ENCODE measurements at regions not wholly inside any gene's neighbourhood (a gene's known extent, or its start where the extent isn't known, plus 50 kb on each side); places are given as distances from the start of the nearest gene placed in this dataset.

GRCh38 chr2:147525819-147526489, 318.9 kb upstream of the ACVR2A start:
- no peak overlapping the region for H3K4me3 Mint-ChIP-seq (ENCODE audit: unreplicated experiment)
- H3K9me3 Mint-ChIP-seq (ENCODE audit: unreplicated experiment), result no peaks in the 10 kb centered on the region
- Histone ChIP-seq H3K36me3 (ENCODE audit: insufficient read depth, low read length) (no peaks in the 10 kb centered on the region), H3K9ac (ENCODE audit: low read length) (no peak overlapping the region), H3K27me3 (ENCODE audit: insufficient read depth, low read length) (no peaks in the 10 kb centered on the region), H3K9me3 (ENCODE audit: insufficient read depth, low read depth, low read length) (no peaks in the 10 kb centered on the region), H3K79me2 (ENCODE audit: insufficient read depth, low read length) (no peaks in the 10 kb centered on the region), H3K4me1 (ENCODE audit: insufficient read depth, low read length) (no peaks in the 10 kb centered on the region), H3K4me2 (ENCODE audit: low read length) (no peak overlapping the region), H3K4me3 (ENCODE audit: insufficient read depth, low read depth, low read length) (no peak overlapping the region), H2AFZ (ENCODE audit: low read depth, low read length) (no peak overlapping the region), H3K27ac (ENCODE audit: low read depth, low read length) (no peak overlapping the region), H4K20me1 (ENCODE audit: insufficient read depth, low read length) (no peaks in the 10 kb centered on the region)
- TF ChIP-seq, protein P1, sequence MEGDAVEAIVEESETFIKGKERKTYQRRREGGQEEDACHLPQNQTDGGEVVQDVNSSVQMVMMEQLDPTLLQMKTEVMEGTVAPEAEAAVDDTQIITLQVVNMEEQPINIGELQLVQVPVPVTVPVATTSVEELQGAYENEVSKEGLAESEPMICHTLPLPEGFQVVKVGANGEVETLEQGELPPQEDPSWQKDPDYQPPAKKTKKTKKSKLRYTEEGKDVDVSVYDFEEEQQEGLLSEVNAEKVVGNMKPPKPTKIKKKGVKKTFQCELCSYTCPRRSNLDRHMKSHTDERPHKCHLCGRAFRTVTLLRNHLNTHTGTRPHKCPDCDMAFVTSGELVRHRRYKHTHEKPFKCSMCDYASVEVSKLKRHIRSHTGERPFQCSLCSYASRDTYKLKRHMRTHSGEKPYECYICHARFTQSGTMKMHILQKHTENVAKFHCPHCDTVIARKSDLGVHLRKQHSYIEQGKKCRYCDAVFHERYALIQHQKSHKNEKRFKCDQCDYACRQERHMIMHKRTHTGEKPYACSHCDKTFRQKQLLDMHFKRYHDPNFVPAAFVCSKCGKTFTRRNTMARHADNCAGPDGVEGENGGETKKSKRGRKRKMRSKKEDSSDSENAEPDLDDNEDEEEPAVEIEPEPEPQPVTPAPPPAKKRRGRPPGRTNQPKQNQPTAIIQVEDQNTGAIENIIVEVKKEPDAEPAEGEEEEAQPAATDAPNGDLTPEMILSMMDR (IDR thresholded peaks at IDR 0.05; ENCODE audit: insufficient read depth, low read depth, low read length), result no peak
- TF ChIP-seq EZH2 (IDR thresholded peaks at IDR 0.05; ENCODE audit: insufficient read depth, low read length), result no peak
- H3K36me3 Mint-ChIP-seq (ENCODE audit: low read depth, unreplicated experiment), result no peaks in the 10 kb centered on the region
- FAIRE-seq, result no peak
- H3K27ac Mint-ChIP-seq (ENCODE audit: unreplicated experiment), result peak overlapping the region; percentile 35
- peaks cover 10% of the 10 kb centered on the region for H3K4me1 Mint-ChIP-seq (ENCODE audit: low read depth, unreplicated experiment)
- no peak for DNase-seq (ENCODE audit: low read depth)
- H3K27me3 Mint-ChIP-seq (ENCODE audit: low read depth, unreplicated experiment), result no peaks in the 10 kb centered on the region

DNA sequence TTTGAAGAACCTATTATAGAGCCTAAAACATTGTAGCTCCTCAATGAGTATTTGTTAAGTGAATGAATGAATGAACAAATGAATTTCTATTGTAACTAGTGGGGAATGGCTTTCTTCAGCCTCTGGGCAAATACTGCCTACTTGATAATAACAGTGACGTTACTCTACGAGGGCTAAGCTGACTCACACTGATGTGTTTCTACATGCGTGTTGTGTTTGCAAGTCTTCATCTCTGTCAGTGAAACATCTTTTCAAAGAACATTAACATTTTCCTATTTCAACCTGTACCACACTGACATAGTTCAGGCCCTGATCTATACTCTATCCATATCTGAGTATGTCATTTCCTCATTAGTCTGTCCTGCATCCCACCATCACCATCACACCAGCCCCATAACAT, 319.9 kb upstream of the ACVR2A start:
- no peak for FAIRE-seq
- Mint-ChIP-seq H3K4me1 (ENCODE audit: low read depth, unreplicated experiment) (peaks cover 10% of the 10 kb centered on the region), H3K27me3 (ENCODE audit: low read depth, unreplicated experiment) (no peaks in the 10 kb centered on the region), H3K9me3 (ENCODE audit: unreplicated experiment) (no peaks in the 10 kb centered on the region), H3K27ac (ENCODE audit: unreplicated experiment) (no peak overlapping the region), H3K36me3 (ENCODE audit: low read depth, unreplicated experiment) (no peaks in the 10 kb centered on the region), H3K4me3 (ENCODE audit: unreplicated experiment) (no peak overlapping the region)
- Histone ChIP-seq H3K4me2 (ENCODE audit: low read length) (no peak overlapping the region), H3K9me3 (ENCODE audit: insufficient read depth, low read depth, low read length) (no peaks in the 10 kb centered on the region), H4K20me1 (ENCODE audit: insufficient read depth, low read length) (no peaks in the 10 kb centered on the region), H3K9ac (ENCODE audit: low read length) (no peak overlapping the region), H3K27ac (ENCODE audit: low read depth, low read length) (no peak overlapping the region), H3K4me1 (ENCODE audit: insufficient read depth, low read length) (no peaks in the 10 kb centered on the region), H3K27me3 (ENCODE audit: insufficient read depth, low read length) (no peaks in the 10 kb centered on the region), H2AFZ (ENCODE audit: low read depth, low read length) (no peak overlapping the region), H3K4me3 (ENCODE audit: insufficient read depth, low read depth, low read length) (no peak overlapping the region), H3K36me3 (ENCODE audit: insufficient read depth, low read length) (no peaks in the 10 kb centered on the region), H3K79me2 (ENCODE audit: insufficient read depth, low read length) (no peaks in the 10 kb centered on the region)
- DNase-seq (ENCODE audit: low read depth), result no peak
- no peak for TF ChIP-seq EZH2 (IDR thresholded peaks at IDR 0.05; ENCODE audit: insufficient read depth, low read length)
- TF ChIP-seq, protein P1 (IDR thresholded peaks at IDR 0.05; ENCODE audit: insufficient read depth, low read depth, low read length), result no peak

DNA sequence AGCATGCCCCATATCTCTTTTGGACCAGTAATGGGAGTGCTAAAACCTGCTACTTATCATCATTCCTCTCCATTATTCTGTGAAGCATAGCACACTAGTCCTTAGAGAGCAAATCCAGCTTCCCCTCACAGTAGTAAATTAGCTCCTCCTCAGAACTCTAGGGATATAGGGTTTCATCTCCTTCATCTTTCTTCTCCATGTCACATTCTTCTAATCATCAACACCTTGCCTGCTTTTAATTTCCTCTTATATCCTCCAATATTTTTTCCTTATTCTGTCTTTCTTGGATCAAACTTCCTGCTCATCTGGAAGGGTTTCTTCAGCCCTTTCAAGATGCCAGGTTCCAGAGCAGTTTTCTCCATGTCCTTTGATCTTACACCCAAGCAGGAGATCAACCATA, 321.4 kb upstream of the ACVR2A start:
- Mint-ChIP-seq H3K27me3 (ENCODE audit: low read depth, unreplicated experiment) (no peaks in the 10 kb centered on the region), H3K9me3 (ENCODE audit: unreplicated experiment) (peaks cover 2% of the 10 kb centered on the region), H3K36me3 (ENCODE audit: low read depth, unreplicated experiment) (no peaks in the 10 kb centered on the region), H3K4me3 (ENCODE audit: unreplicated experiment) (no peak overlapping the region), H3K4me1 (ENCODE audit: low read depth, unreplicated experiment) (peaks cover 10% of the 10 kb centered on the region), H3K27ac (ENCODE audit: unreplicated experiment) (no peak overlapping the region)
- Histone ChIP-seq H3K79me2 (ENCODE audit: insufficient read depth, low read length) (no peaks in the 10 kb centered on the region), H3K9ac (ENCODE audit: low read length) (no peak overlapping the region), H3K9me3 (ENCODE audit: insufficient read depth, low read depth, low read length) (no peaks in the 10 kb centered on the region), H4K20me1 (ENCODE audit: insufficient read depth, low read length) (no peaks in the 10 kb centered on the region), H3K4me2 (ENCODE audit: low read length) (no peak overlapping the region), H3K27me3 (ENCODE audit: insufficient read depth, low read length) (no peaks in the 10 kb centered on the region), H3K4me3 (ENCODE audit: insufficient read depth, low read depth, low read length) (no peak overlapping the region), H3K27ac (ENCODE audit: low read depth, low read length) (no peak overlapping the region), H3K36me3 (ENCODE audit: insufficient read depth, low read length) (no peaks in the 10 kb centered on the region), H2AFZ (ENCODE audit: low read depth, low read length) (no peak overlapping the region), H3K4me1 (ENCODE audit: insufficient read depth, low read length) (no peaks in the 10 kb centered on the region)
- FAIRE-seq, result no peak
- TF ChIP-seq, protein P1 (IDR thresholded peaks at IDR 0.05; ENCODE audit: insufficient read depth, low read depth, low read length), result no peak
- no peak for TF ChIP-seq EZH2 (IDR thresholded peaks at IDR 0.05; ENCODE audit: insufficient read depth, low read length)
- no peak for DNase-seq (ENCODE audit: low read depth)

Data from astrocyte (in vitro differentiated cells and primary cell).